ENCODE measurements at regions not wholly inside any gene's neighbourhood (a gene's known extent, or its start where the extent isn't known, plus 50 kb on each side); places are given as distances from the start of the nearest gene placed in this dataset.
A peak's percentile ranks its signal among the peaks of the same experiment; 100 is the strongest.

DNA sequence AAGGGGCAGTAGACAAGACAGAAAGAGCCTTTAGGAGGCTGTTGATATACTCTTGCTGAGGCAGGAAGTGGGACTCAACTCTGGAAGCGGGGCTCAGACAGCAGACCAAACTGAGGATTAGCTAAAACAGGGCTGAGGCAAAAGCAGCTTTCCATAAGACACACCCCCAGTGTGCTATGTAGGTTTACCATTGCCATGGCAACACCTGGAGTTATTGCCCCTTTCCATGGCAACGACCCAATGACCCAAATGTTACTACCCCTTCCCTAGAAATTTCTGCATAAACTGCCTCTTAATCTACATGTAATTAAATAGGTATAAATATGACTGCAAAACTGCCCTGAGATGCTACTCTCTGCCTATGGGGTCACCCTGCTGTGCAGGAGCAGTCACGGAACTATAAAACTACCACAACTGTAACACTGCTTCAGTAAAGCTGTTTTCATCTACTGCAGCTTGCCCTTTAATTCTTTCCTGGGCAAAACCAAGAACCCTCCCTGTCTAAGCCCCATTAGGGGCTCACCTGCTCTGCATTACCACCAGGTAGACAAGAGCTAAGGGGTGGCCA, 348.4 kb upstream of the PODXL start:
- ATAC-seq (no peak), FAIRE-seq (no peak), DNase-seq (ENCODE audit: extremely low read depth in 1 of 4, low spot score in 3 of 4) (no peak)
- H3K9me3 ChIP-seq (replicated peaks; ENCODE audit: control insufficient read depth, insufficient read depth, low read depth, low read length), result no peaks in the 10 kb centered on the region
- no peaks in the 10 kb centered on the region for H3K36me3 ChIP-seq (ENCODE audit: control insufficient read depth, insufficient read depth, low read length)
- intact Hi-C loops (cut with micrococcal nuclease) (no loop called here), in situ Hi-C loops (cut with MboI) (no loop called here)
- peak; percentile 57 for TF ChIP-seq RFX1 (IDR thresholded peaks at IDR 0.05)
- TF ChIP-seq, protein P1, sequence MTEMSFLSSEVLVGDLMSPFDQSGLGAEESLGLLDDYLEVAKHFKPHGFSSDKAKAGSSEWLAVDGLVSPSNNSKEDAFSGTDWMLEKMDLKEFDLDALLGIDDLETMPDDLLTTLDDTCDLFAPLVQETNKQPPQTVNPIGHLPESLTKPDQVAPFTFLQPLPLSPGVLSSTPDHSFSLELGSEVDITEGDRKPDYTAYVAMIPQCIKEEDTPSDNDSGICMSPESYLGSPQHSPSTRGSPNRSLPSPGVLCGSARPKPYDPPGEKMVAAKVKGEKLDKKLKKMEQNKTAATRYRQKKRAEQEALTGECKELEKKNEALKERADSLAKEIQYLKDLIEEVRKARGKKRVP (CRISPR knock-in tag; IDR thresholded peaks at IDR 0.05), result no peak
- no TSS peak for BruUV-seq (replicated peaks)
- no peak overlapping the region for H3K9ac ChIP-seq (ENCODE audit: insufficient read depth in 1 of 2, low read depth in 2 of 2, low read length in 2 of 2)
- CTCF ChIA-PET (ENCODE audit: low intra/inter-chr PET ratio), result no interaction called here
- no peaks in the 10 kb centered on the region for H3K9me1 ChIP-seq (ENCODE audit: control insufficient read depth, insufficient read depth, low read length)
- POLR2A ChIA-PET, result no interaction called here
- H4K20me1 ChIP-seq (replicated peaks; ENCODE audit: control insufficient read depth, insufficient read depth, low read length), result no peaks in the 10 kb centered on the region
- no peak overlapping the region for H3K27ac ChIP-seq (ENCODE audit: extremely low read depth, low read depth, low read length)
- peaks cover 0 to 12% of the 10 kb centered on the region in 2 experiments; a peak in 1 of 5 replicates for H3K27me3 ChIP-seq (ENCODE audit: control insufficient read depth in 2 of 2, insufficient read depth in 2 of 2, low read length in 2 of 2)
- H3K4me2 ChIP-seq (ENCODE audit: insufficient read depth, low read length), result no peak overlapping the region
- no peak overlapping the region for H2AFZ ChIP-seq (ENCODE audit: low read depth, low read length)
- H3K79me2 ChIP-seq (ENCODE audit: control insufficient read depth, insufficient read depth, low read length), result no peaks in the 10 kb centered on the region
- H3K4me1 ChIP-seq (replicated peaks in 1 of 2; ENCODE audit: control insufficient read depth in 2 of 2, insufficient read depth in 2 of 2, low read length in 2 of 2), result peaks cover 0 to 6% of the 10 kb centered on the region in 2 experiments; a peak in 1 of 5 replicates
- H3K4me3 ChIP-seq, result no peak overlapping the region
- WGBS (ENCODE audit: insufficient coverage, low coverage, missing lambda C conversion rate), result 0% methylated on average over 3 of the region's 3 CpGs

DNA sequence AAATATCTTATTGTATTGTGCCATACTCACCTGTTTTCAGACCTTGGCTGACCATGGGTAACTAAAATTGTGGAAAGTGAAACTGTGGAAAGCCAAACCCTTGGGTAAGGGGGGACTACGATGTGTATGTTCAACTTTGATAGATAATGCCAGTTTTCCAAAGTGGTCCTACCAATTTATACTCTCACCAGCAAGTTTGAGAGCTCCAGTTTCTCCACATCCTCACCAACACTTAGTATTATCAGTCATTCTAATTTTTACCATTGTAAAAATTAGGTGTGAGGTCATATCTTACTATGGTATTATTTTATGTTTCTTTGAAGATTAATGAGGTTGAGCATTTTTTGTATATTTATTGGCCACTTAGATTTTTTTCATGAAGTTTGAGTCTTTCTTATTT, 346.9 kb upstream of the PODXL start:
- H3K4me1 ChIP-seq (replicated peaks in 1 of 2; ENCODE audit: control insufficient read depth in 2 of 2, insufficient read depth in 2 of 2, low read length in 2 of 2), result no peaks in the 10 kb centered on the region
- no peaks in the 10 kb centered on the region for H3K9me3 ChIP-seq (replicated peaks; ENCODE audit: control insufficient read depth, insufficient read depth, low read depth, low read length)
- H3K79me2 ChIP-seq (ENCODE audit: control insufficient read depth, insufficient read depth, low read length), result no peaks in the 10 kb centered on the region
- POLR2A ChIA-PET, result no interaction called here
- TF ChIP-seq TCF7 (IDR thresholded peaks at IDR 0.05; ENCODE audit: borderline replicate concordance) (no peak), RBM25 (IDR thresholded peaks at IDR 0.05; ENCODE audit: low read depth, low read length, severe bottlenecking) (peak; percentile 71), ZNF184 (CRISPR knock-in tag; IDR thresholded peaks at IDR 0.05) (peak; percentile 88)
- H2AFZ ChIP-seq (ENCODE audit: low read depth, low read length), result no peak overlapping the region
- BruUV-seq (replicated peaks), result no TSS peak
- DNase-seq (ENCODE audit: extremely low read depth in 1 of 4, low spot score in 3 of 4) (no peak), FAIRE-seq (no peak), ATAC-seq (no peak)
- H3K4me2 ChIP-seq (ENCODE audit: insufficient read depth, low read length), result no peak overlapping the region
- CTCF ChIA-PET (ENCODE audit: low intra/inter-chr PET ratio), result no interaction called here
- no peaks in the 10 kb centered on the region for H3K9me1 ChIP-seq (ENCODE audit: control insufficient read depth, insufficient read depth, low read length)
- H3K27me3 ChIP-seq (ENCODE audit: control insufficient read depth in 2 of 2, insufficient read depth in 2 of 2, low read length in 2 of 2), result peaks cover 0 to 5% of the 10 kb centered on the region in 2 experiments; a peak in 1 of 5 replicates
- intact Hi-C loops (cut with micrococcal nuclease) (no loop called here), in situ Hi-C loops (cut with MboI) (no loop called here)
- no peaks in the 10 kb centered on the region for H3K36me3 ChIP-seq (ENCODE audit: control insufficient read depth, insufficient read depth, low read length)
- H3K4me3 ChIP-seq, result no peak overlapping the region
- no peak overlapping the region for H3K27ac ChIP-seq (ENCODE audit: extremely low read depth, low read depth, low read length)
- H4K20me1 ChIP-seq (replicated peaks; ENCODE audit: control insufficient read depth, insufficient read depth, low read length), result no peaks in the 10 kb centered on the region
- 0% methylated on average over 1 of the region's 1 CpG for WGBS (ENCODE audit: insufficient coverage, low coverage, missing lambda C conversion rate)
- no peak overlapping the region for H3K9ac ChIP-seq (ENCODE audit: insufficient read depth in 1 of 2, low read depth in 2 of 2, low read length in 2 of 2)
